DMS53 (cell line): ENCODE measurements at regions not wholly inside any gene's neighbourhood (a gene's known extent, or its start where the extent isn't known, plus 50 kb on each side); places are given as distances from the start of the nearest gene placed in this dataset.
A peak's percentile ranks its signal among the peaks of the same experiment; 100 is the strongest.

Experiments
- DNase-seq: peaks from one replicate; lab custom pipeline; 2025; lab: John Stamatoyannopoulos, UW

GRCh38 chr4:106767991-106768390, 268.1 kb downstream of the DKK2 start:
- no peak for DNase-seq

- DNase-seq, result no peak
Measured at GRCh38 chr4:106766519-106766918, 269.6 kb downstream of the DKK2 start.

- no peak for DNase-seq
Measured at GRCh38 chr4:106764774-106765173, 271.3 kb downstream of the DKK2 start.

GRCh38 chr4:106762666-106763443, 273.3 kb downstream of the DKK2 start:
- peak; percentile 60 for DNase-seq

GRCh38 chr4:106753426-106753825, 282.7 kb downstream of the DKK2 start:
- DNase-seq, result no peak

GRCh38 chr4:106746451-106746850, 289.7 kb downstream of the DKK2 start:
- no peak for DNase-seq

GRCh38 chr4:106738121-106738520, 298.0 kb downstream of the DKK2 start:
- no peak for DNase-seq

GRCh38 chr4:106718548-106718947, 317.6 kb downstream of the DKK2 start:
- no peak for DNase-seq

- no peak for DNase-seq
Measured at GRCh38 chr4:106717091-106717490, 319.0 kb downstream of the DKK2 start.

- DNase-seq, result no peak
Measured at GRCh38 chr4:106715825-106716224, 320.3 kb downstream of the DKK2 start.

GRCh38 chr4:106708464-106708816, 327.7 kb downstream of the DKK2 start:
- DNase-seq, result no peak

GRCh38 chr4:106707776-106708463, 328.2 kb downstream of the DKK2 start:
- no peak for DNase-seq

GRCh38 chr4:106704253-106704870, 331.8 kb downstream of the DKK2 start:
- no peak for DNase-seq

GRCh38 chr4:106700321-106700720, 331.7 kb upstream of the GIMD1 start:
- DNase-seq, result no peak

- no peak for DNase-seq
Measured at GRCh38 chr4:106698621-106699195, 330.1 kb upstream of the GIMD1 start.

- DNase-seq, result no peak
Measured at GRCh38 chr4:106695501-106696262, 327.1 kb upstream of the GIMD1 start.

GRCh38 chr4:106694232-106694631, 325.7 kb upstream of the GIMD1 start:
- DNase-seq, result no peak

- DNase-seq, result peak; percentile 8
Measured at GRCh38 chr4:106691749-106692148, 323.2 kb upstream of the GIMD1 start.

GRCh38 chr4:106690487-106690886, 321.9 kb upstream of the GIMD1 start:
- peak; percentile 34 for DNase-seq

GRCh38 chr4:106687026-106687425, 318.4 kb upstream of the GIMD1 start:
- DNase-seq, result no peak

- no peak for DNase-seq
Measured at GRCh38 chr4:106681381-106681921, 312.9 kb upstream of the GIMD1 start.

- DNase-seq, result no peak
Measured at GRCh38 chr4:106679063-106679462, 310.5 kb upstream of the GIMD1 start.
